COLO668 (cell line): ENCODE measurements at regions not wholly inside any gene's neighbourhood (a gene's known extent, or its start where the extent isn't known, plus 50 kb on each side); places are given as distances from the start of the nearest gene placed in this dataset.
"Not testable (repeated sequence)": the region's sequence is repeated elsewhere in the genome, so short reads cannot be mapped to it uniquely, and the experiment has no call there.

Source experiments
- DNase-seq: peaks from one replicate; lab custom pipeline; 2025; ENCODE audit not compliant: unreplicated experiment; lab: John Stamatoyannopoulos, UW

- DNase-seq: no peak
Measured at GRCh38 chr7:68050627-68051026, 1054.0 kb downstream of the TYW1 start.

GRCh38 chr7:68058014-68058413 is 1061.4 kb downstream of the TYW1 start:
- DNase-seq: no peak

- peak; percentile 7 for DNase-seq
Measured at GRCh38 chr7:68063171-68063570, 1066.5 kb downstream of the TYW1 start.

- no peak for DNase-seq
Measured at GRCh38 chr7:68065581-68065980, 1068.9 kb downstream of the TYW1 start.

- DNase-seq: no peak
Measured at GRCh38 chr7:68067845-68068244, 1071.2 kb downstream of the TYW1 start.

- DNase-seq: no peak
Measured at GRCh38 chr7:68070992-68071391, 1074.4 kb downstream of the TYW1 start.

GRCh38 chr7:68073701-68074100 is 1077.1 kb downstream of the TYW1 start:
- no peak for DNase-seq

DNA sequence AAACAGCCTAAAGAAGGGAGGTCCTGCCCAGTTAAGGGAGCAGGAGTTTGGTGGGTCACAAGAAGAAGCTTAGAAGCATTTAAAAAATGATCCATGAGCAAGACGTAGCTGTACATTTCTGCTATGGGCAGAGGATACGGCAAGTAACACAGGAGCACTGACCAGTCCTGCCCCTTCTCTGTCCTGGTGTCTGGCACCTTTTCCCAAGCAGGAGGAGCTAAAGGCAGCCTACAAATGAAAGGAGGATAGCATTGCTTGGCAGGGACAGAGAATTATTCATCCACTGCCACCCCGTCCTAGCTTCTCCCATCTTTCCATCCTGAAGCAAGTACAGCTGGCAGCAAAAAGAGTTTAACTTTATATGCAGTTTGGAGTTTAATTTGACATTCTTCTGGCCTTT is 1077.6 kb downstream of the TYW1 start:
- no peak for DNase-seq

DNA sequence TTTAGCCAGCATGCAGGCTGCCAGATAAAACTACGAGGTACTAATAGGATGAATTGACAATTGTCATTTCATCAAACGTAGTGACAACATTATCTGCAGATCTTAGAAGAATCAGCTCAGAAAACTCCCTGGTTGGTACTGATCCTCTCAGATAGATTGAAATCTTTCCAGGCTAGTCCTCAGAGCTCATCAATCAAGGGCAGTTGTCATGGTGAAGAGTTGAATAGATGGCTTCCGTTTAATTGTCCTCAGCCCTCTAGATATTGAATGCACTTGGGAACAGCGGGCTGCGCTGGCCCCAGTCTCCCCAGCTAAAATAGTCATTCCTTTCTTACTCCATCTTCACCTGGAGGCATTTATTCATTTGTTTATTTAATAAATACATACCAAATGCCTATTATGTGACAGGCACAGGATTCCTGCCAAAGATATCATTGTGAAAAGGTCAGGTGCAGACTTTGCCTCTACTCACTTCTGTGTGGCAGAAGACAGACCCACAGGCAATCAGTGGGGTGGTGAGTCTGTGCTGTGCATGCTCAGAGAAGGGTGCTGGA is 1081.6 kb downstream of the TYW1 start:
- no peak for DNase-seq

DNA sequence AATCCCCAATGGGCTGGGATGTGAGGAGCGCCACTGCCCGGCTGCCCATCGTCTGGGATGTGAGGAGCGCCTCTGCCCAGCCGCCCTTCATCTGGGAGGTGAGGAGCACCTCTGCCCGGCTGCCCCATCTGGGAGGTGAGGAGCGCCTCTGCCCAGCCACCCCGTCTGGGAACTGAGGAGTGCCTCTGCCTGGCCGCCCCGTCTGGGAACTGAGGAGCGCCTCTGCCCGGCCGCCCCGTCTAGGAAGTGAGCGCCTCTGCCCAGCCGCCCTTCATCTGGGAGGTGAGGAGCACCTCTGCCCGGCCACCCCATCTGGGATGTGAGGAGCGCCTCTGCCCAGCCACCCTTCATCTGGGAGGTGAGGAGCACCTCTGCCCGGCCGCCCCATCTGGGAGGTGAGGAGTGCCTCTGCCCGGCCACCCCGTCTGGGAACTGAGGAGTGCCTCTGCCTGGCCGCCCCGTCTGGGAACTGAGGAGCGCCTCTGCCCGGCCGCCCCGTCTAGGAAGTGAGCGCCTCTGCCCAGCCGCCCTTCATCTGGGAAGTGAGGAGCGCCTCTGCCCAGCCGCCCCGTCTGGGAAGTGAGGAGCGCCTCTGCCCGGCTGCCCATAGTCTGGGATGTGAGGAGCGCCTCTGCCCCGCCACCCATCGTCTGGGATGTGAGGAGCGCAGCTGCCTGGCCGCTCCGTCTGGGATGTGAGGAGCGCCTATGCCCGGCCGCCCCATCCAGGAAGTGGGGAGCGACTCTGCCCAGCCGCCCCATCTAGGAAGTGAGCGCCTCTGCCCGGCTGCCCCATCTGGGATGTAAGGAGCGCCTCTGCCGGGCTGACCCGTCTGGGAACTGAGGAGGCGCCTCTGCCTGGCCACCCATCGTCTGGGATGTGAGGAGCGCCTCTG is 1085.7 kb downstream of the TYW1 start:
- DNase-seq: not testable (repeated sequence)

GRCh38 chr7:68082961-68083657 is 1086.5 kb downstream of the TYW1 start:
- DNase-seq: not testable (repeated sequence)

- DNase-seq: no peak
Measured at GRCh38 chr7:68087401-68087800, 1090.8 kb downstream of the TYW1 start.

DNA sequence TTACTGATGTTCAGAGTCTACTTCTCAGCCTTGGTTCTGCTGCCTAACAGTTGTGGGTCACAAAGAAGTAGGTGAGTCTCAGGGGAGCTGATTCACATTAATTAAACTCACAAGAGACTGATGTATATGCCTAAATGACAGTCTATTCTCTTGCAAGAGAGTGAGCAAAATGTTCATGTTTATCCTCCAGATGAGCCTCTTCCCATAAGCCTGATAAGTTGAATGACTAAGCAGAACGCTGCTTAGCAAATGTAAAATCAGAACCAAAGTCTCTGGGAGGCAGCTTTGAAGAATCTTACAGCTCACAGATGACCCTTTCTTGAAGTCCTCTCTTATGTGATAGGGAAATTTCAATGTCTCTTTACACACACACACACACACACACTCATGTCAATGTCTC is 1092.2 kb downstream of the TYW1 start:
- no peak for DNase-seq

GRCh38 chr7:68090256-68090655 is 1093.6 kb downstream of the TYW1 start:
- not testable (repeated sequence) for DNase-seq

DNA sequence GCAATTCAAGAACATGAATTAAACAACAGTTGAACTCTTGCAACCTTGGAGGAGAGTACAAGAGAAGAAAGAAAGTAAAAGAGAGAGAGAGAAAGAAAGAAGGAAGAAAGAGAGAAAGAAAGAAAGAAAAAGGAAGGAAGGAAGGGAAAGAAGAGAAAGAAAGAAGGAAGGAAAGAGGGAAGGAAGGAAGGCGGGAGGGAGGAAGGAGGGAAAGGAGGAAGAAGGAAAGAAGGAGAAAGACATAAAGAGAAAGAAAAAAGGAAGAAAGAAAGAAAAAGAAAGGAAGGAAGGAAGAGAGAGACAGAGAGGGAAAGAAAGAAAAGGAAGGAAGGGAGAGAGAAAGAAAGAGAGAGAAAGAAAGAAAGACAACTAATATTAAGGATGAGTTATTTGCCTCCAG is 1106.7 kb downstream of the TYW1 start:
- DNase-seq: no peak

DNA sequence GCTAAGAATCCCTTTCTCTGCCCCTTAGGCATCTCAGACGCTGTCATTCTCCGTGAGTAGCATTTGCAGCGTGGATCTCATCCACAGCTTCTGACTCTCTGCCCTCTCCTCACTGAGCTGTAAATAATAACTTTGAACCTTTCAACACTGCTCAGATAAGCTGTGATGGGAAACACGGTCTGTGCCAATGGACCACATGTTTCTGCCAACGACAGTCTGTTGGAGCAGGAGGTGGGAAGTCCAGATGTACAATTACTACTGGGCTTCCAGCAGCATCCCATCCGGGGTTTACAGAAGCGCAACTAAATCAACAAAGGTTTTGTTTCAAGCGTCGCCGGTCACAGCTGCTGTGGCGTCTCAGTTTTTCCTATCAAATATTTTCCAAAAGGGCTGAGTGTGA is 1110.6 kb downstream of the TYW1 start:
- peak; percentile 48 for DNase-seq

DNA sequence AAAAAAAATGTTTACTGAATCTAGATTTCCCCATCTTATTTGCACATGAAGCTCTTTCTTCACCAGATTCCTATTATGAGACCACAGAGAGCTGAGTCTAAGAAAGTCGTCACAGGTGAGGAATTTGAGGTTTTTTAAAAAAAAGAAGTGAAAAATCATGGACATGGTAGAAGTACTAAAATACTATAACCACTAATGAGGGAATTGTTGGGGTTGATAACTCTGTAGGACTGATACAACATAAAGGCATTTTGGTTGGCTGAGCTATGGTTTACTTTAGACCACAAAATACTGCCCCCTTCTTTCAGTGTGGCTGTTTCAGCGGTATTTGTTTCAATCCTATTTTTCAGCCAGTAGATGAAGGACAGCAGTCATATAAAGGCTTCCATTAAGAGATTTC is 1111.3 kb downstream of the TYW1 start:
- DNase-seq: no peak

DNA sequence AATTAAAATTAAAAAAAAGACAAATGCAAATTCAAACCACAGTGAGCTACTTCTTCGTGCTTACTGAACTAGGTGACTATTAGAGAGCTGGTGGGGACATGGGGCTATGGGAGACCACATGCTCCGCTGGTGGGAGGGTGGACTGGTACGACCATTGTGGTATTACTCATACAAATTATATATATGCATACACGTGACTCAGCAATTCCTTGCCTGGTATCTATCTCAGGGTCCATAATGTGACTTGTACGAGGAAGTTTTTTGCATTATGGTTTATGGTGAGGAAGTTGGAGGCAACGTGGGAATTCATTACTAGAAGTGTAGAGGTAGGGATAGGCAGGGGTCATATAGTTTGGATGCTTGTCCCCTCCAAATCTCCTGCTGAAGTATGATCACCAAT is 1112.7 kb downstream of the TYW1 start:
- DNase-seq: no peak

GRCh38 chr7:68119411-68119810 is 1122.8 kb downstream of the TYW1 start:
- no peak for DNase-seq

DNA sequence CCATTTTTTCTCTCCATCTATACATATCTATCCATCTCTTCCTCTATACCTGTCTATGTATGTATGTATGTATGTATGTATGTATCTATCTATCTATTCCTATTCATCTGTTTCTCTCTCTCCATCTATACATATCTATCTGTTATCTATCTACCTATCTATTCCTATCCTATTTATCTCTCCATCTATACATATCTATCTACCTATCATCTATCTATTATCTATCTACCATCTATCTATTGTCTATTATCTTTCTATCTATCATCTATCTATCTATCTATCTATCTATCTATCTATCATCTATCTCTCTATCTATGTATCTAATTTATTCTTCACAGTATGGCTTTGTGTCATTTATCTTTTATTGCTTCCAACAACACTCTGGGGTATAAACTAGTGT is 1124.4 kb downstream of the TYW1 start:
- DNase-seq: no peak

DNA sequence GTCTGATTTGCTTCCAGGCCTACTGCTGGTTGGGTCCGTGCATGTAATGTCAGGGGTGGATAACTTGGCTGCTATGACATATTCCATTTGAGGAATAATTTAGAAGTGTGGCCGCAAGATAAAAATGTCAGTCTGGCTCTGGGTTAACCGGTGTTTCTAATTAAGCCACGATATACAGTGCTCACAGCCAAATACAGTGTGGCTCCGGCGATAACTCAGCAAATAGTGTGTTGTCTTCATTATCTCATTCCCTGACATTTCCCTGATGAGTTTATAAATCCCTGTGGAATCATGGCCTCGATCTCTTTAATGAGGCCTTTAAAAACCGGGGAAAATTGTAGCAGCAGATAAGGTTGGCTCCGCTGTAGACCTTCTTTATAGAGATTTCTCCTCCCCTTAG is 1125.0 kb downstream of the TYW1 start:
- DNase-seq: no peak

DNA sequence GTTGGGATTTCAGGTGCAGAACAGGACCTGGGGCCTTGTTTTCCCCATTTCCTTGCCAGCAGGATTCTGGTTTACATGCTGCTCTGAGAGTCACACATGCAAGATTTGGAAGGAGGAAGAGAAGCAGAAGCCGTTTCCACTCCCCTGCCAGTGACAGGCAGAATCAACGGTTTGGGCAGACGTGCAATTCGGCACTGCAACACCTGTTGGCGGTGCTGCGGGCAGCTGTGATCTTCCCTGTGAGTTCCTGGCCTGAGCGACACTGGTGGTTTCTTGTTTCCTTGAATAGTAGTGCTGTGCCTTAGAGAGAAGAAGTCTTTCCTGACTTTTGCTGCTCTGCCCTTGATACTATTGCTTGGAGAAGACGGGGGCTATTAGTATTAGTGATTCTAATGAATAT is 1126.2 kb downstream of the TYW1 start:
- DNase-seq: no peak
